SU-DHL-6 (cell line): ENCODE measurements at regions not wholly inside any gene's neighbourhood (a gene's known extent, or its start where the extent isn't known, plus 50 kb on each side); places are given as distances from the start of the nearest gene placed in this dataset.

ENCODE experiments used
- H2AFZ ChIP-seq: fragments of 200-600 bp; sonication (generic); 2 replicates; pipeline ENCODE4 v1.6.1; 2014; ENCODE audit warnings: low read depth, mild to moderate bottlenecking, moderate library complexity, mixed read lengths, antibody characterized with exemption, low read length; ENCODE audit not compliant: severe bottlenecking
- H3F3A ChIP-seq: fragments of 200-600 bp; shearing (Covaris generic); 2 replicates; pipeline ENCODE4 v1.6.0; 2016; ENCODE audit warnings: antibody characterized with exemption, mild to moderate bottlenecking; ENCODE audit not compliant: insufficient read depth
- H3K27ac ChIP-seq: fragments of 200-600 bp; sonication (generic); 2 replicates; pipeline ENCODE4 v1.5.1; 2016; ENCODE audit warnings: low read depth, mild to moderate bottlenecking, low read length, moderate library complexity, mixed read lengths
- H3K27me3 ChIP-seq: fragments of 200-600 bp; sonication (generic), shearing (Covaris generic); 2 replicates; pipeline ENCODE4 v1.6.0; 2014; ENCODE audit warnings: mild to moderate bottlenecking, low read length
- H3K36me3 ChIP-seq: fragments of 200-600 bp; sonication (generic); 2 replicates; pipeline ENCODE4 v1.6.1; 2014; ENCODE audit warnings: mild to moderate bottlenecking, low read length, mixed read lengths
- H3K4me2 ChIP-seq: fragments of 300-600, 200-600 bp; shearing (Covaris generic), sonication (generic); 2 replicates; pipeline ENCODE4 v1.6.0; 2014; ENCODE audit warnings: low read length, low read depth, mild to moderate bottlenecking; ENCODE audit not compliant: poor library complexity, severe bottlenecking
- H3K4me3 ChIP-seq: fragments of 200-600 bp; sonication (generic); 2 replicates; pipeline ENCODE4 v1.5.1; 2014; ENCODE audit warnings: antibody characterized with exemption, low read length, mild to moderate bottlenecking, mixed read lengths; ENCODE audit not compliant: insufficient read depth, poor library complexity, severe bottlenecking
- H3K79me2 ChIP-seq: fragments of 200-600 bp; sonication (generic); 2 replicates; pipeline ENCODE4 v1.6.1; 2014; ENCODE audit warnings: mild to moderate bottlenecking, low read length, moderate library complexity; ENCODE audit not compliant: insufficient read depth
- H3K9ac ChIP-seq: fragments of 200-600 bp; sonication (generic); 2 replicates; pipeline ENCODE4 v1.7.0; 2014; ENCODE audit warnings: mild to moderate bottlenecking, low read length
- H3K9me2 ChIP-seq: fragments of 200-600 bp; sonication (generic); replicated peaks from 2 replicates; pipeline ENCODE4 v1.6.1; 2014; ENCODE audit warnings: low read length; ENCODE audit not compliant: insufficient read depth
- H3K9me3 ChIP-seq: fragments of 200-600 bp; sonication (generic); 2 replicates; pipeline ENCODE4 v1.6.1; 2014; ENCODE audit warnings: low read length, mixed read lengths; ENCODE audit not compliant: insufficient read depth
- H4K20me1 ChIP-seq: fragments of 200-600 bp; sonication (generic); 2 replicates; pipeline ENCODE4 v1.6.1; 2014; ENCODE audit warnings: low read depth, mild to moderate bottlenecking, antibody characterized with exemption, low read length, moderate library complexity, mixed read lengths
- CTCF ChIP-seq: fragments of 200-600 bp; sonication (generic); IDR thresholded peaks from one replicate; pipeline ENCODE4 v1.5.1; 2017; ENCODE audit warnings: antibody characterized with exemption, mild to moderate bottlenecking, low read length, moderate library complexity; ENCODE audit not compliant: insufficient read depth, poor library complexity, severe bottlenecking
- EZH2phosphoT487 ChIP-seq: fragments of 200-600 bp; sonication (generic), shearing (Covaris generic); conservative IDR thresholded peaks from 2 replicates; pipeline ENCODE4 v1.6.1; 2018; ENCODE audit warnings: mild to moderate bottlenecking, antibody characterized with exemption, low read length, moderate library complexity, mixed read lengths

GRCh38 chr16:77574867-77575624 lies 140.2 kb upstream of the ADAMTS18 start:
- H3K4me2 ChIP-seq = no peak overlapping the region

GRCh38 chr16:77579351-77579891 lies 142.9 kb upstream of the NUDT7 start:
- Histone ChIP-seq H3K9me3 (no peaks in the 10 kb centered on the region), H3K36me3 (no peaks in the 10 kb centered on the region), H3K9ac (no peak overlapping the region), H3K79me2 (no peaks in the 10 kb centered on the region), H3F3A (no peaks in the 10 kb centered on the region), H4K20me1 (no peaks in the 10 kb centered on the region), H3K4me3 (no peak overlapping the region), H3K27me3 (no peaks in the 10 kb centered on the region), H3K27ac (no peak overlapping the region), H3K4me2 (no peak overlapping the region), H3K9me2 (no peaks in the 10 kb centered on the region), H2AFZ (no peak overlapping the region)
- TF ChIP-seq CTCF (no peak), EZH2phosphoT487 (no peak)

More at GRCh38 chr16:77574867-77575624, 140.2 kb upstream of the ADAMTS18 start:
- Histone ChIP-seq H4K20me1 (no peaks in the 10 kb centered on the region), H3K9me3 (no peaks in the 10 kb centered on the region), H3K9ac (no peak overlapping the region), H3K4me3 (no peak overlapping the region), H3K27ac (no peak overlapping the region), H2AFZ (no peak overlapping the region), H3K79me2 (no peaks in the 10 kb centered on the region), H3F3A (no peaks in the 10 kb centered on the region), H3K27me3 (no peaks in the 10 kb centered on the region), H3K36me3 (no peaks in the 10 kb centered on the region), H3K9me2 (no peaks in the 10 kb centered on the region)
- no peak for TF ChIP-seq EZH2phosphoT487
- no peak for TF ChIP-seq CTCF

GRCh38 chr16:77581706-77582105 lies 140.6 kb upstream of the NUDT7 start:
- Histone ChIP-seq H3K36me3 (no peaks in the 10 kb centered on the region), H3F3A (no peaks in the 10 kb centered on the region), H4K20me1 (no peaks in the 10 kb centered on the region), H3K79me2 (no peaks in the 10 kb centered on the region), H3K4me2 (no peak overlapping the region), H3K9ac (no peak overlapping the region), H3K9me3 (no peaks in the 10 kb centered on the region), H3K4me3 (no peak overlapping the region), H3K9me2 (no peaks in the 10 kb centered on the region), H3K27me3 (no peaks in the 10 kb centered on the region), H2AFZ (no peak overlapping the region), H3K27ac (no peak overlapping the region)
- TF ChIP-seq EZH2phosphoT487 = no peak
- TF ChIP-seq CTCF = no peak
